HepG2 (cell line): ENCODE measurements at regions not wholly inside any gene's neighbourhood (a gene's known extent, or its start where the extent isn't known, plus 50 kb on each side); places are given as distances from the start of the nearest gene placed in this dataset.

ENCODE experiments used
- ATAC-seq: fragments of 200-7000 bp; cut with Tn5 transposase; 3 replicates; pipeline ENCODE4 v1.9.1; 2020; ENCODE audit warnings: mild to moderate bottlenecking, moderate library complexity
- BruUV-seq: library from RNA; stranded (reverse); fragments of 400-500 nt; replicated peaks from 2 replicates; lab custom pipeline; 2021; lab: Mats Ljungman, UMichigan
- CTCF ChIA-PET: fragments of 300-600 bp; formaldehyde crosslinking; extraction: SDS; loops from one replicate; lab custom pipeline; 2021; ENCODE audit warnings: low total read pairs, inconsistent platforms, low intra/inter-chr PET ratio; lab: Yijun Ruan, JAX
- POLR2A ChIA-PET: fragments of 350-600 bp; sonication (Branson Sonifier 250); formaldehyde crosslinking; loops from one replicate; lab custom pipeline; 2020; ENCODE audit warnings: antibody characterized with exemption, inconsistent platforms; lab: Yijun Ruan, JAX
- DNase-seq: peaks from one replicate; pipeline ENCODE4 v3.0.0-alpha.2; 2015; ENCODE audit warnings: low spot score
- FAIRE-seq: peaks from 3 replicates; lab custom pipeline; 2011; peaks lifted over from hg19 to GRCh38; lab: Jason Lieb, UNC
- H2AFZ ChIP-seq: one replicate; pipeline ENCODE4 v1.6.1; 2011; ENCODE audit warnings: low read length, inconsistent platforms
- H3K27ac ChIP-seq: fragments of 300-600 bp; 3 replicates; pipeline ENCODE4 v1.8.0; 2011; ENCODE audit warnings: mixed run types, mild to moderate bottlenecking, mixed read lengths, low read length, inconsistent platforms; ENCODE audit not compliant: insufficient read depth; ENCODE audit errors: extremely low read length
- H3K27me3 ChIP-seq, 2 experiments: fragments of 200-600 bp in 1 of 2; 2 replicates in 1 of 2; 3 replicates in 1 of 2; pipeline versions ENCODE4 v1.6.0 to v1.8.0; 2011; ENCODE audit warnings: low read length in 2 of 2, mild to moderate bottlenecking in 2 of 2, moderate library complexity in 2 of 2, inconsistent platforms in 1 of 2; ENCODE audit not compliant: insufficient read depth in 2 of 2, control insufficient read depth in 1 of 2
- H3K36me3 ChIP-seq, 2 experiments: fragments of 200-600 bp in 1 of 2; replicated peaks in 1 of 2; 2 replicates in 1 of 2; 3 replicates in 1 of 2; pipeline versions ENCODE4 v1.5.1 to v1.8.0; 2011; ENCODE audit warnings: low read length in 2 of 2, inconsistent platforms in 1 of 2; ENCODE audit not compliant: insufficient read depth in 2 of 2, control insufficient read depth in 1 of 2
- H3K4me1 ChIP-seq: 2 replicates; pipeline ENCODE4 v1.5.1; 2012; ENCODE audit warnings: low read length, inconsistent platforms; ENCODE audit not compliant: insufficient read depth
- H3K4me2 ChIP-seq: 2 replicates; pipeline ENCODE4 v1.6.0; 2011; ENCODE audit warnings: low read depth, low read length, inconsistent platforms
- H3K4me3 ChIP-seq, 3 experiments: fragments of 200-600 bp in 1 of 3; sonication (generic), shearing (Covaris generic) in 1 of 3; replicated peaks in 1 of 3; 2 replicates each; pipeline ENCODE4 v1.5.1; 2011 to 2016; ENCODE audit warnings: low read length in 3 of 3, inconsistent platforms in 2 of 3, low read depth in 2 of 3, mild to moderate bottlenecking in 2 of 3, control low read depth in 1 of 3, mixed read lengths in 1 of 3; ENCODE audit not compliant: insufficient read depth in 1 of 3
- H3K79me2 ChIP-seq: one replicate; pipeline ENCODE4 v1.6.1; 2011; ENCODE audit warnings: low read length, inconsistent platforms; ENCODE audit not compliant: insufficient read depth
- H3K9ac ChIP-seq: 2 replicates; pipeline ENCODE4 v1.6.0; 2011; ENCODE audit warnings: mild to moderate bottlenecking, low read depth, low read length, inconsistent platforms; ENCODE audit not compliant: insufficient read depth
- H3K9me3 ChIP-seq: 2 replicates; pipeline ENCODE4 v1.5.1; 2012; ENCODE audit warnings: mild to moderate bottlenecking, low read length
- H4K20me1 ChIP-seq: 2 replicates; pipeline ENCODE4 v1.6.0; 2011; ENCODE audit warnings: inconsistent platforms, mild to moderate bottlenecking, low read length, moderate library complexity; ENCODE audit not compliant: insufficient read depth
- ARID4A ChIP-seq: sonication (generic); formaldehyde crosslinking; IDR thresholded peaks from 2 replicates; pipeline ENCODE4 v1.5.0; 2020; ENCODE audit warnings: mild to moderate bottlenecking, missing genetic modification reagents, borderline replicate concordance
- HDAC1 ChIP-seq: sonication (generic); formaldehyde crosslinking; IDR thresholded peaks from 2 replicates; pipeline ENCODE4 v1.5.1; 2020; ENCODE audit warnings: mild to moderate bottlenecking, missing genetic modification reagents
- PAX8 ChIP-seq: sonication (generic); formaldehyde crosslinking; IDR thresholded peaks from 2 replicates; pipeline ENCODE4 v1.8.0; 2022; ENCODE audit warnings: mild to moderate bottlenecking, missing genetic modification reagents, borderline replicate concordance
- RBM39 ChIP-seq: fragments of 200-400 bp; formaldehyde crosslinking; IDR thresholded peaks from one replicate; pipeline ENCODE4 v1.6.1; 2018; ENCODE audit warnings: antibody characterized with exemption, mild to moderate bottlenecking, low read depth, low read length; ENCODE audit not compliant: poor library complexity, severe bottlenecking
- SAP130 ChIP-seq: IDR thresholded peaks from 2 replicates; pipeline ENCODE4 v1.6.1; 2016; ENCODE audit warnings: low read depth
- SIN3A ChIP-seq: IDR thresholded peaks from 2 replicates; pipeline ENCODE4 v1.6.1; 2011; ENCODE audit warnings: low read depth, mild to moderate bottlenecking, control low read depth, low read length, borderline replicate concordance
- SNAPC4 ChIP-seq: sonication (generic); formaldehyde crosslinking; IDR thresholded peaks from 2 replicates; pipeline ENCODE4 v1.4.0; 2020; ENCODE audit warnings: mild to moderate bottlenecking, missing genetic modification reagents
- ZC3H13 ChIP-seq: sonication (generic); formaldehyde crosslinking; IDR thresholded peaks from 2 replicates; pipeline ENCODE4 v1.8.1; 2023; ENCODE audit warnings: mild to moderate bottlenecking, missing genetic modification reagents, moderate library complexity
- ZFYVE20 ChIP-seq: sonication (generic); formaldehyde crosslinking; IDR thresholded peaks from 2 replicates; pipeline ENCODE4 v1.8.0; 2023; ENCODE audit warnings: low read depth, mild to moderate bottlenecking, moderate library complexity, missing genetic modification reagents, borderline replicate concordance
- ZIK1 ChIP-seq: sonication (generic); formaldehyde crosslinking; IDR thresholded peaks from 2 replicates; pipeline ENCODE4 v1.5.0; 2020; ENCODE audit warnings: mild to moderate bottlenecking, low read depth, missing genetic modification reagents, borderline replicate concordance
- ZMAT3 ChIP-seq: sonication (generic); formaldehyde crosslinking; conservative IDR thresholded peaks from 2 replicates; pipeline ENCODE4 v1.7.0; 2021; ENCODE audit warnings: missing genetic modification reagents
- ZNF44 ChIP-seq: sonication (generic); formaldehyde crosslinking; IDR thresholded peaks from 2 replicates; pipeline ENCODE4 v1.5.1; 2020; ENCODE audit warnings: mild to moderate bottlenecking, missing genetic modification reagents
- ZNF576 ChIP-seq: sonication (generic); formaldehyde crosslinking; IDR thresholded peaks from 2 replicates; pipeline ENCODE4 v1.4.0; 2020; ENCODE audit warnings: mild to moderate bottlenecking, missing genetic modification reagents
- ZNF766 ChIP-seq: sonication (generic); formaldehyde crosslinking; IDR thresholded peaks from 2 replicates; pipeline ENCODE4 v1.5.0; 2020; ENCODE audit warnings: missing genetic modification reagents, borderline replicate concordance
- ZNF772 ChIP-seq: sonication (generic); formaldehyde crosslinking; IDR thresholded peaks from 2 replicates; pipeline ENCODE4 v1.5.0; 2020; ENCODE audit warnings: mild to moderate bottlenecking, missing genetic modification reagents
- ZNF773 ChIP-seq: sonication (generic); formaldehyde crosslinking; IDR thresholded peaks from 2 replicates; pipeline ENCODE4 v1.4.0; 2020; ENCODE audit warnings: missing genetic modification reagents, borderline replicate concordance
- in situ Hi-C: cut with HindIII; loops from 2 replicates; pipeline ENCODE4 v1.10.0; 2017; ENCODE audit warnings: low pct_unique_long_range_greater_than_20kb; ENCODE audit not compliant: extremely low pct_ligation_motif_present
- intact Hi-C: fragments of 100-400 bp; cut with micrococcal nuclease; formaldehyde crosslinking; loops from one replicate; pipeline ENCODE4 v1.10.0; 2022; ENCODE audit not compliant: unreplicated experiment

GRCh38 chr1:36656838-36657237 lies 174.1 kb upstream of the CSF3R start:
- ATAC-seq (no peak), DNase-seq (no peak), FAIRE-seq (no peak)
- H3K36me3 ChIP-seq: no peaks in the 10 kb centered on the region
- H3K27ac ChIP-seq: no peak overlapping the region
- H3K9me3 ChIP-seq: no peaks in the 10 kb centered on the region
- ChIA-PET CTCF (no interaction called here), POLR2A (no interaction called here)
- BruUV-seq: no TSS peak
- H3K4me2 ChIP-seq: no peak overlapping the region
- H3K4me1 ChIP-seq: no peaks in the 10 kb centered on the region
- no peak overlapping the region for H2AFZ ChIP-seq
- no peak overlapping the region for H3K9ac ChIP-seq
- in situ Hi-C loops: no loop called here
- TF ChIP-seq RBM39 (no peak), HDAC1 (CRISPR knock-in tag) (no peak), SIN3A (no peak), ARID4A (CRISPR knock-in tag) (no peak), SAP130 (CRISPR knock-in tag) (no peak), ZNF44 (no peak), ZIK1 (CRISPR knock-in tag) (no peak), ZNF766 (no peak), ZNF576 (CRISPR knock-in tag) (no peak), ZNF772 (no peak), SNAPC4 (CRISPR knock-in tag) (no peak), ZNF773 (CRISPR knock-in tag) (no peak), ZMAT3 (CRISPR knock-in tag) (no peak), PAX8 (CRISPR knock-in tag) (no peak), ZFYVE20 (CRISPR knock-in tag) (no peak), ZC3H13 (no peak)
- intact Hi-C loops: no loop called here
- no peaks in the 10 kb centered on the region for H4K20me1 ChIP-seq
- H3K79me2 ChIP-seq: no peaks in the 10 kb centered on the region
- H3K27me3 ChIP-seq: peaks cover 1 to 26% of the 10 kb centered on the region in 2 experiments; a peak in 4 of 5 replicates
- H3K4me3 ChIP-seq: no peak overlapping the region
